DND-41 (cell line): ENCODE measurements at regions not wholly inside any gene's neighbourhood (a gene's known extent, or its start where the extent isn't known, plus 50 kb on each side); places are given as distances from the start of the nearest gene placed in this dataset.
A peak's percentile ranks its signal among the peaks of the same experiment; 100 is the strongest.

ENCODE experiments used
- ATAC-seq: fragments of 200-7000 bp; cut with Tn5 transposase; 3 replicates; pipeline ENCODE4 v1.9.1; 2021; ENCODE audit warnings: low read depth; ENCODE audit not compliant: insufficient read depth
- DNase-seq: peaks from one replicate; pipeline ENCODE4 v3.0.0-alpha.2; 2020
- H2AFZ ChIP-seq: 2 replicates; pipeline ENCODE4 v1.6.0; 2012; ENCODE audit warnings: low read depth, low read length
- H3K27ac ChIP-seq: 2 replicates; pipeline ENCODE4 v1.5.1; 2012; ENCODE audit warnings: low read length, inconsistent platforms
- H3K27me3 ChIP-seq: fragments of 200-600 bp; sonication (generic); 2 replicates; pipeline ENCODE4 v1.6.0; 2012; ENCODE audit warnings: low read length, mild to moderate bottlenecking, inconsistent platforms; ENCODE audit not compliant: insufficient read depth, poor library complexity
- H3K36me3 ChIP-seq: 2 replicates; pipeline ENCODE4 v1.5.1; 2012; ENCODE audit warnings: low read length, inconsistent platforms; ENCODE audit not compliant: insufficient read depth
- H3K4me1 ChIP-seq: 2 replicates; pipeline ENCODE4 v1.5.1; 2012; ENCODE audit warnings: mild to moderate bottlenecking, low read length; ENCODE audit not compliant: insufficient read depth
- H3K4me2 ChIP-seq: 2 replicates; pipeline ENCODE4 v1.6.0; 2012; ENCODE audit warnings: mild to moderate bottlenecking, moderate library complexity, low read length, inconsistent platforms; ENCODE audit not compliant: insufficient read depth
- H3K4me3 ChIP-seq, 2 experiments: fragments of 200-600 bp in 1 of 2; shearing (Covaris generic) in 1 of 2; 2 replicates each; pipeline ENCODE4 v1.5.1; 2012 to 2016; ENCODE audit warnings: inconsistent platforms in 2 of 2, low read length in 2 of 2, mild to moderate bottlenecking in 2 of 2, low read depth in 1 of 2, moderate library complexity in 1 of 2
- H3K79me2 ChIP-seq: 2 replicates; pipeline ENCODE4 v1.6.0; 2012; ENCODE audit warnings: low read length, inconsistent platforms; ENCODE audit not compliant: insufficient read depth
- H3K9ac ChIP-seq: 2 replicates; pipeline ENCODE4 v1.6.0; 2012; ENCODE audit warnings: low read depth, mild to moderate bottlenecking, inconsistent platforms, low read length, moderate library complexity
- H3K9me3 ChIP-seq: 2 replicates; pipeline ENCODE4 v1.5.1; 2012; ENCODE audit warnings: low read length, moderate library complexity, mild to moderate bottlenecking, inconsistent platforms; ENCODE audit not compliant: insufficient read depth, severe bottlenecking
- H4K20me1 ChIP-seq: 2 replicates; pipeline ENCODE4 v1.6.0; 2012; ENCODE audit warnings: low read length; ENCODE audit not compliant: insufficient read depth
- CTCF ChIP-seq: IDR thresholded peaks from 2 replicates; pipeline ENCODE4 v1.5.1; 2012; ENCODE audit warnings: borderline replicate concordance, low read length, moderate library complexity, mild to moderate bottlenecking; ENCODE audit not compliant: poor library complexity, severe bottlenecking; ENCODE audit errors: extremely low read depth
- EZH2 ChIP-seq: IDR thresholded peaks from 3 replicates; pipeline ENCODE4 v1.6.1; 2012; ENCODE audit warnings: borderline replicate concordance, low read depth, mild to moderate bottlenecking, moderate library complexity, low read length, inconsistent platforms; ENCODE audit not compliant: severe bottlenecking

DNA sequence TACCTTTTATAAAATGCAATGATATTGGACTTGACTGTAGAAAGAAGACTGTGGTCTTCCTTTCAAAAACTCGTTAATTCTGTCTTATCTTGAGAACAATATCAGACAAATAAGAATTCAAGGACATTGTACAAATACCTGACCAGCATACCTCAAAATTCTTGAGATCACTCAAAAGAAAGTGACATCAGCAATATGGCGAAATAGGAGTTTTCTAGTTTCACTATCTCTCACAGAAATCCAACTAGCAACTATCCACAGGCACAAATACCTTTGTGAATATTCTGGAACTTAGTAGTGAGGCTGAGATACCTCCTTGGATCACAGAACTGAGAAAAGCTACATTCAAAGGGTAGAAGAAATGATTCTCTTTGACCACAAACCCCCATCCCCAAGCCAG, 419.7 kb downstream of the ZNF385D start:
- no peaks in the 10 kb centered on the region for H4K20me1 ChIP-seq
- no peak overlapping the region for H3K9ac ChIP-seq
- TF ChIP-seq CTCF (no peak), EZH2 (no peak)
- ATAC-seq, result no peak
- no peak for DNase-seq
- no peak overlapping the region for H3K27ac ChIP-seq
- no peak overlapping the region for H2AFZ ChIP-seq
- no peaks in the 10 kb centered on the region for H3K9me3 ChIP-seq
- no peak overlapping the region for H3K4me3 ChIP-seq
- H3K36me3 ChIP-seq, result no peaks in the 10 kb centered on the region
- no peaks in the 10 kb centered on the region for H3K79me2 ChIP-seq
- H3K27me3 ChIP-seq, result no peaks in the 10 kb centered on the region
- H3K4me2 ChIP-seq, result no peak overlapping the region
- H3K4me1 ChIP-seq, result peaks cover 7% of the 10 kb centered on the region; the same call in 1 of the 2 replicates

GRCh38 chr3:21330293-21330692, 420.7 kb downstream of the ZNF385D start:
- H2AFZ ChIP-seq, result peak overlapping the region; percentile 51

DNA sequence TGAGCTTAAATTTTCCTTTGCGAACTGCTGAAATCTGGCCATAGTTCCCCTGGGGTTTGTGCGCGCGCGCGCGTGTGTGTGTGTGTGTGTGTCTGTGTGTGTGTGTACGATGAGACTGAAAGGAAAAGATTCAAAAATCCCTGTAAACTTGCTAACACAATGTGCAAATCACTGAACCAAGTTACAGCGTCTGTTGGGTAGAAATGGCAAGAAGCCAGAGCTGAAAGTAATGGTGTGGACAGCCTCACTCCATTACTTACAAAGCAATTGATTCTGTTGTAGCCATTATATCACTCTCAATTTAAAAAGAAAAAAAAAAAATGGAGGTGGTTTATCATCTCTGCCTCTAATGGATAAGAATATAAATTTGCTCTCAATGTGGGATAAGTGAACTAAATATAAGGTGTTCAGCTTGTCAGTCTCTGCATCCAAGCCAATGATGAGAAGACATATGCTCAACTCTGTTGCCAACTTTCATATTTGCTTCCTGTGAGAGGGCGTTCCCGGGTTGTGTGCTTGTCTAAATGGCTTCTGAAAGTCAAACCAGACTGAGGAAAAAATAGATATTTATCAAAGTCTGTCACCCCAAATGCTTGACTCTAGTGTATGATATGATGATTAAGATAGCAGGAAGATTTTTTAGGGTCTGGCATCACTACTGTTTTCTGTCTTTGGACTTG, 422.2 kb downstream of the ZNF385D start:
- Histone ChIP-seq H3K36me3 (no peaks in the 10 kb centered on the region), H2AFZ (no peak overlapping the region), H3K79me2 (no peaks in the 10 kb centered on the region), H3K9me3 (no peaks in the 10 kb centered on the region), H3K4me1 (peaks cover 7% of the 10 kb centered on the region; the same call in 1 of the 2 replicates), H4K20me1 (no peaks in the 10 kb centered on the region), H3K4me2 (no peak overlapping the region), H3K4me3 (no peak overlapping the region), H3K9ac (no peak overlapping the region), H3K27ac (no peak overlapping the region), H3K27me3 (no peaks in the 10 kb centered on the region)
- TF ChIP-seq CTCF (no peak), EZH2 (no peak)
- ATAC-seq, result no peak
- DNase-seq, result no peak

More at GRCh38 chr3:21330293-21330692, 420.7 kb downstream of the ZNF385D start:
- H3K79me2 ChIP-seq, result no peaks in the 10 kb centered on the region
- DNase-seq (no peak), ATAC-seq (peak; percentile 89)
- peak overlapping the region in 1 of 2 experiments; percentile 35; a peak in 1 of 4 replicates for H3K4me3 ChIP-seq
- H3K27me3 ChIP-seq, result no peaks in the 10 kb centered on the region
- peak overlapping the region; percentile 47; the same call in 1 of the 2 replicates for H3K4me2 ChIP-seq
- no peaks in the 10 kb centered on the region for H4K20me1 ChIP-seq
- no peaks in the 10 kb centered on the region for H3K9me3 ChIP-seq
- H3K27ac ChIP-seq, result no peak overlapping the region
- peaks cover 7% of the 10 kb centered on the region; the same call in 1 of the 2 replicates for H3K4me1 ChIP-seq
- TF ChIP-seq CTCF (no peak), EZH2 (no peak)
- no peaks in the 10 kb centered on the region for H3K36me3 ChIP-seq
- H3K9ac ChIP-seq, result no peak overlapping the region
